HG03064 (cell line): ENCODE measurements at regions not wholly inside any gene's neighbourhood (a gene's known extent, or its start where the extent isn't known, plus 50 kb on each side); places are given as distances from the start of the nearest gene placed in this dataset.
"Not testable (repeated sequence)": the region's sequence is repeated elsewhere in the genome, so short reads cannot be mapped to it uniquely, and the experiment has no call there.

ENCODE experiments used
- ATAC-seq: cut with Tn5 transposase; IDR thresholded peaks from one replicate; pipeline ENCODE4 v1.9.1; 2021; ENCODE audit warnings: low read depth; ENCODE audit not compliant: unreplicated experiment

GRCh38 chr3:153266619-153267018 lies 104.6 kb downstream of the RAP2B start:
- ATAC-seq = no peak

GRCh38 chr3:153268564-153269279 lies 106.7 kb downstream of the RAP2B start:
- ATAC-seq = no peak

- no peak for ATAC-seq
These were observed 107.7 kb downstream of the RAP2B start for GRCh38 chr3:153269730-153270129.

GRCh38 chr3:153273217-153273616 lies 111.2 kb downstream of the RAP2B start:
- no peak for ATAC-seq

- ATAC-seq = no peak
These were observed 111.9 kb downstream of the RAP2B start for GRCh38 chr3:153273767-153274435.

- ATAC-seq = no peak
These were observed 112.5 kb downstream of the RAP2B start for GRCh38 chr3:153274561-153274960.

- ATAC-seq = no peak
These were observed 113.5 kb downstream of the RAP2B start for GRCh38 chr3:153275514-153275913.

GRCh38 chr3:153277029-153277428 lies 115.0 kb downstream of the RAP2B start:
- no peak for ATAC-seq

GRCh38 chr3:153281236-153281997 lies 119.4 kb downstream of the RAP2B start:
- ATAC-seq = not testable (repeated sequence)

- ATAC-seq = no peak
These were observed 120.3 kb downstream of the RAP2B start for GRCh38 chr3:153282355-153282754.

- ATAC-seq = no peak
These were observed 122.4 kb downstream of the RAP2B start for GRCh38 chr3:153284282-153284938.

GRCh38 chr3:153285194-153285641 lies 123.2 kb downstream of the RAP2B start:
- no peak for ATAC-seq

GRCh38 chr3:153285982-153286381 lies 124.0 kb downstream of the RAP2B start:
- no peak for ATAC-seq

- ATAC-seq = no peak
These were observed 125.0 kb downstream of the RAP2B start for GRCh38 chr3:153287017-153287416.

- no peak for ATAC-seq
These were observed 127.3 kb downstream of the RAP2B start for GRCh38 chr3:153289334-153289808.

GRCh38 chr3:153290268-153291015 lies 128.4 kb downstream of the RAP2B start:
- no peak for ATAC-seq

GRCh38 chr3:153291059-153291685 lies 129.1 kb downstream of the RAP2B start:
- ATAC-seq = no peak

GRCh38 chr3:153293265-153293664 lies 131.2 kb downstream of the RAP2B start:
- no peak for ATAC-seq

GRCh38 chr3:153295901-153296300 lies 133.9 kb downstream of the RAP2B start:
- no peak for ATAC-seq

GRCh38 chr3:153305189-153305588 lies 143.2 kb downstream of the RAP2B start:
- no peak for ATAC-seq
